ENCODE measurements at regions not wholly inside any gene's neighbourhood (a gene's known extent, or its start where the extent isn't known, plus 50 kb on each side); places are given as distances from the start of the nearest gene placed in this dataset.
A peak's percentile ranks its signal among the peaks of the same experiment; 100 is the strongest.

DNA sequence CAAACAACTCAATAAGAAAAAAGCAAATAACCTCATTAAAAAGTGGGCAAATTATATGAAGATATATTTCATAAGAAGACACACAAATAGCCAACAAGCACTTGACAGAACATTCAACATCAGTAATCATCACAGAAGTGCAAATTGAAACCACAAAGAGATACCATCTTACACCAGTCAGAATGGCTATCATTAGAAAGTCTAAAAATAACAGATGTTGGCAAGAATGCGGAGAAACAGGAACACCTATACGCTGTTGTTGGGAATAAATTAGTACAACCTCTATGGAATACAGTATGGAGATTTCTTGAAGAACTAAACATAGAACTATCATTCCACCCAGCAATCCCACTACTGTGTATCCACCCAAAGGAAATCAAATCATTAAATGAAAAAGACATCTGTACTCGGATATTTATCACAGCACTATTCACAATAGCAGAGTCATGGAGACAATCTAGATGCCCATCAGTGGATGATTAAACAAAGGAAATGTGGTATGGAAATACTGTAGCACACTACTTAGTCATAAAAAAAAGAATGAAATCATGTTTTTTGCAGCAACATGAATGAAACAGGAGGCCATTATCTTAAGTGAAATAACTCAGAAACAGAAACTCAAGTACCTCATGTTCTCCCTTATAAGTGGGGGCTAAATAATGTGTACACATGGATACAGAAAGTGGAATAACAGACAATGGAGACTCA lies 106.8 kb upstream of the FST start:
- TF ChIP-seq, protein P1, sequence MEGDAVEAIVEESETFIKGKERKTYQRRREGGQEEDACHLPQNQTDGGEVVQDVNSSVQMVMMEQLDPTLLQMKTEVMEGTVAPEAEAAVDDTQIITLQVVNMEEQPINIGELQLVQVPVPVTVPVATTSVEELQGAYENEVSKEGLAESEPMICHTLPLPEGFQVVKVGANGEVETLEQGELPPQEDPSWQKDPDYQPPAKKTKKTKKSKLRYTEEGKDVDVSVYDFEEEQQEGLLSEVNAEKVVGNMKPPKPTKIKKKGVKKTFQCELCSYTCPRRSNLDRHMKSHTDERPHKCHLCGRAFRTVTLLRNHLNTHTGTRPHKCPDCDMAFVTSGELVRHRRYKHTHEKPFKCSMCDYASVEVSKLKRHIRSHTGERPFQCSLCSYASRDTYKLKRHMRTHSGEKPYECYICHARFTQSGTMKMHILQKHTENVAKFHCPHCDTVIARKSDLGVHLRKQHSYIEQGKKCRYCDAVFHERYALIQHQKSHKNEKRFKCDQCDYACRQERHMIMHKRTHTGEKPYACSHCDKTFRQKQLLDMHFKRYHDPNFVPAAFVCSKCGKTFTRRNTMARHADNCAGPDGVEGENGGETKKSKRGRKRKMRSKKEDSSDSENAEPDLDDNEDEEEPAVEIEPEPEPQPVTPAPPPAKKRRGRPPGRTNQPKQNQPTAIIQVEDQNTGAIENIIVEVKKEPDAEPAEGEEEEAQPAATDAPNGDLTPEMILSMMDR (IDR thresholded peaks at IDR 0.05; ENCODE audit: unreplicated experiment), result no peak
- no TSS peak for BruUV-seq (replicated peaks)
- Mint-ChIP-seq H3K9me3 (ENCODE audit: low read depth, unreplicated experiment) (no peaks in the 10 kb centered on the region), H3K36me3 (ENCODE audit: insufficient read depth, unreplicated experiment) (no peaks in the 10 kb centered on the region), H3K27me3 (ENCODE audit: unreplicated experiment) (no peaks in the 10 kb centered on the region), H3K4me3 (ENCODE audit: low read depth, unreplicated experiment) (no peak overlapping the region), H3K27ac (ENCODE audit: unreplicated experiment) (no peak overlapping the region), H3K4me1 (ENCODE audit: low read depth, unreplicated experiment) (peaks cover 22% of the 10 kb centered on the region)
- no peak for DNase-seq
- CTCF ChIA-PET, result no interaction called here
- intact Hi-C loops (cut with micrococcal nuclease; ENCODE audit: unreplicated experiment), result no loop called here

DNA sequence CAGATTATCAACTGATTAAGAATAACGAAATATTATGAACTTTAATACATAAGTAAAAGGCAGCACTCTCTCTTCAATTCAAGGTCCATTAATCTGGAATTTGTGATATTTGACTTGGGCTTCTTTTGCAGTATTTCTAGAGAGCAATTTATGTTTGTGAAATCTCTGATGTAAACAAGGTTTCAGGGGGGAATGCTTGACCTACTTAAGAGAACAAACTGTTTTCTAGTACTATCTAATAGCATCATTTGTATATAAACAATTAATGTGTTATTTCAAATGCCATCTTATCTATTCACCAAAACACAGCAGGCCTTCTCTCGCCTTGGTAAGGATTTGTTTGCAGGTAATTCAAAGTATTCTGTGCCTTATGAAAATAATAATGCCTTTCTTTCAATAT lies 103.6 kb upstream of the FST start:
- Mint-ChIP-seq H3K4me3 (ENCODE audit: low read depth, unreplicated experiment) (no peak overlapping the region), H3K4me1 (ENCODE audit: low read depth, unreplicated experiment) (peaks cover 11% of the 10 kb centered on the region), H3K36me3 (ENCODE audit: insufficient read depth, unreplicated experiment) (no peaks in the 10 kb centered on the region)

DNA sequence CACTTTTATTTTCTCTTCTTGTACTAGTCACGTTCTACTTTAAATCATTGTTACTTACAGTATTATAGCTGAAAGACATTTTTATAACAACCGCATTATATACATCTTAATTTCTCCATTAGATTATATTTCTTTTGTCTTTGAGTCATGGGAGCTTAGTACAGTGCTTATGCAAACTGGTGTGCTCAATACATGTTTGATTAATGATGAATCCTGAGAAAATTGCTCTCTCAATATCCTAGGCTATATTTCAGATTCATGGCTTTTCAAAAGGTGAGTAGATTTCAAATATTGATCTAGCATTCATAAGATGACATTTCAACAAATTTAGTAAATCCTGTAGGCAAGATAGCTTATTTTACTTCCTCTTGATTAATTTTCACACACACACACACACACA lies 102.2 kb upstream of the FST start:
- TF ChIP-seq, protein P1 (IDR thresholded peaks at IDR 0.05; ENCODE audit: unreplicated experiment), result no peak
- intact Hi-C loops (cut with micrococcal nuclease; ENCODE audit: unreplicated experiment), result no loop called here
- Mint-ChIP-seq H3K27me3 (ENCODE audit: unreplicated experiment) (no peaks in the 10 kb centered on the region), H3K27ac (ENCODE audit: unreplicated experiment) (peak overlapping the region; percentile 29), H3K4me1 (ENCODE audit: low read depth, unreplicated experiment) (peaks cover 11% of the 10 kb centered on the region), H3K9me3 (ENCODE audit: low read depth, unreplicated experiment) (no peaks in the 10 kb centered on the region), H3K4me3 (ENCODE audit: low read depth, unreplicated experiment) (no peak overlapping the region), H3K36me3 (ENCODE audit: insufficient read depth, unreplicated experiment) (no peaks in the 10 kb centered on the region)
- DNase-seq, result no peak
- CTCF ChIA-PET, result interaction anchor here (0.6 kb wide), 3 partner anchors 22 to 837 kb away, joined by 3 to 8 read pairs (median 5); no protein-coding TSS in a partner anchor
- BruUV-seq (replicated peaks), result no TSS peak

More for the DNA sequence above, 103.6 kb upstream of the FST start:
- TF ChIP-seq, protein P1 (IDR thresholded peaks at IDR 0.05; ENCODE audit: unreplicated experiment), result no peak
- no peaks in the 10 kb centered on the region for H3K27me3 Mint-ChIP-seq (ENCODE audit: unreplicated experiment)
- intact Hi-C loops (cut with micrococcal nuclease; ENCODE audit: unreplicated experiment), result no loop called here
- no peaks in the 10 kb centered on the region for H3K9me3 Mint-ChIP-seq (ENCODE audit: low read depth, unreplicated experiment)
- no peak for DNase-seq
- no TSS peak for BruUV-seq (replicated peaks)
- no peak overlapping the region for H3K27ac Mint-ChIP-seq (ENCODE audit: unreplicated experiment)
- CTCF ChIA-PET, result no interaction called here

DNA sequence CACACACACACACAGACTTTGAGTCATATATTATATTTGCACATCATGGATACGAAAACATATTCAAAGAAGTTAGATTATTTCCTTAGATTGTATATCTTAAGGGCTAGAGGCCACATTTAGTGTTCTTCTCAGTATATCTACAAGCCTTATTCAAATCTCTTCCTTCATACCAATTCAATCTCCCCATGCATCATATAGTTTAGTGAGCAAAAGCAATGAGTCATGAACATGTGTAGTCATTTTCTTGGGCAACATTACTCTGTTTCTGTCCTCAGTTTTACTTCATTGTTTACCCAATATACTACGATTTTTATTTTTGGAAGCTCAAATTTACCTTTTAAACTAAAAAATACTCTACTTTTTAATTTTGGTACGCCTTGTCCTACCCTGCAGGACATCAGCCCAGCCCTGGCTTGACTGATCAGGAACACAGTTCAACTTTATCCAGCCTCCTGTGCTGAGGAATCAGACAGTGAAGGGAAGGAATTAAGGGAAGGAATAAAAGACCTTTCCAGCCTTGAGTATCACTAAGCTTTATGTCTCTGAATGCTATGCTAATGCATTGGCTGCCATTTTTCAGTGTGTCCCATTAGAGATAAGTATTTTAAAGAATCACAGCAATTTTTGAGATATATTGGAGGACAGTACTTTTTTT lies 101.7 kb upstream of the FST start:
- CTCF ChIA-PET, result interaction anchor here (0.6 to 0.8 kb wide), 4 partner anchors 22 to 837 kb away, joined by 3 to 8 read pairs (median 4); no protein-coding TSS in a partner anchor
- no peaks in the 10 kb centered on the region for H3K36me3 Mint-ChIP-seq (ENCODE audit: insufficient read depth, unreplicated experiment)
- no peaks in the 10 kb centered on the region for H3K27me3 Mint-ChIP-seq (ENCODE audit: unreplicated experiment)
- no TSS peak for BruUV-seq (replicated peaks)
- TF ChIP-seq, protein P1 (IDR thresholded peaks at IDR 0.05; ENCODE audit: unreplicated experiment), result no peak
- no peaks in the 10 kb centered on the region for H3K9me3 Mint-ChIP-seq (ENCODE audit: low read depth, unreplicated experiment)
- intact Hi-C loops (cut with micrococcal nuclease; ENCODE audit: unreplicated experiment), result no loop called here
- no peak overlapping the region for H3K4me3 Mint-ChIP-seq (ENCODE audit: low read depth, unreplicated experiment)
- DNase-seq, result no peak
- H3K27ac Mint-ChIP-seq (ENCODE audit: unreplicated experiment), result peak overlapping the region; percentile 29
- peaks cover 11% of the 10 kb centered on the region for H3K4me1 Mint-ChIP-seq (ENCODE audit: low read depth, unreplicated experiment)
